HCT116 (cell line): ENCODE measurements at regions not wholly inside any gene's neighbourhood (a gene's known extent, or its start where the extent isn't known, plus 50 kb on each side); places are given as distances from the start of the nearest gene placed in this dataset.

ENCODE experiments used
- ATAC-seq: fragments of 200-7000 bp; cut with Tn5 transposase; 2 replicates; pipeline ENCODE4 v1.9.1; 2020; ENCODE audit warnings: mild to moderate bottlenecking, moderate library complexity
- BruUV-seq: library from RNA; stranded (reverse); fragments of 400-500 nt; replicated peaks from 2 replicates; lab custom pipeline; 2021; lab: Mats Ljungman, UMichigan
- CTCF ChIA-PET: fragments of 300-600 bp; sonication (Branson Sonifier 250); formaldehyde crosslinking; loops from one replicate; lab custom pipeline; 2021; ENCODE audit warnings: antibody characterized with exemption; lab: Charles Lee
- POLR2A ChIA-PET: fragments of 300-600, 350-600 bp; sonication (Branson Sonifier 250); formaldehyde crosslinking; loops from one replicate; lab custom pipeline; 2021; ENCODE audit warnings: antibody characterized with exemption; lab: Charles Lee
- RAD21 ChIA-PET, 2 experiments: fragments of 300-600 bp; sonication (Branson Sonifier 250); formaldehyde crosslinking; loops; one replicate each; lab custom pipeline; 2023; ENCODE audit warnings: low total read pairs in 2 of 2; ENCODE audit not compliant: uncharacterized antibody in 2 of 2, unreplicated experiment in 2 of 2, low non-redundant PET in 1 of 2; lab: Charles Lee
- DNase-seq: peaks from one replicate; pipeline ENCODE4 v3.0.0-alpha.2; 2010; ENCODE audit warnings: low read depth, low spot score
- H2AFZ ChIP-seq: fragments of 200-600 bp; shearing (Covaris generic), sonication (generic); 2 replicates; pipeline ENCODE4 v1.6.1; 2017; ENCODE audit warnings: low read depth, mixed run types, mixed read lengths, antibody characterized with exemption, low read length; ENCODE audit not compliant: poor library complexity, severe bottlenecking
- H3K27ac ChIP-seq: 2 replicates; pipeline ENCODE4 v1.5.1; 2012; ENCODE audit warnings: low read depth, low read length
- H3K27me3 ChIP-seq: fragments of 200-600 bp; sonication (generic); 2 replicates; pipeline ENCODE4 v1.6.1; 2016; ENCODE audit warnings: mixed run types, low read length, mixed read lengths; ENCODE audit not compliant: insufficient read depth
- H3K36me3 ChIP-seq, 2 experiments: fragments of 200-500 bp in 1 of 2; fragments of 200-600 bp in 1 of 2; sonication (Bioruptor generic) in 1 of 2; sonication (generic) in 1 of 2; 2 replicates each; pipeline versions ENCODE4 v1.5.1 to v1.6.1; 2014 to 2016; ENCODE audit warnings: low read length in 2 of 2, inconsistent platforms in 1 of 2, mixed read lengths in 1 of 2, mixed run types in 1 of 2; ENCODE audit not compliant: insufficient read depth in 2 of 2, control insufficient read depth in 1 of 2
- H3K4me1 ChIP-seq, 2 experiments: fragments of 200-600 bp in 1 of 2; sonication (generic) in 1 of 2; 2 replicates each; pipeline versions ENCODE4 v1.5.1 to v1.6.1; 2012 to 2017; ENCODE audit warnings: low read length in 2 of 2, inconsistent platforms in 1 of 2, mild to moderate bottlenecking in 1 of 2, mixed read lengths in 1 of 2, mixed run types in 1 of 2, moderate library complexity in 1 of 2; ENCODE audit not compliant: insufficient read depth in 2 of 2, control insufficient read depth in 1 of 2
- H3K4me2 ChIP-seq: fragments of 200-600 bp; sonication (generic); 2 replicates; pipeline ENCODE4 v1.6.1; 2017; ENCODE audit warnings: mixed run types, low read length, mixed read lengths
- H3K4me3 ChIP-seq, 2 experiments: fragments of 200-600 bp in 1 of 2; sonication (generic) in 1 of 2; replicated peaks in 1 of 2; 2 replicates each; pipeline ENCODE4 v1.5.1; 2011 to 2016; ENCODE audit warnings: low read length in 2 of 2, control low read depth in 1 of 2, low read depth in 1 of 2, mild to moderate bottlenecking in 1 of 2, mixed read lengths in 1 of 2, mixed run types in 1 of 2
- H3K79me2 ChIP-seq: fragments of 200-600 bp; sonication (generic); 2 replicates; pipeline ENCODE4 v1.6.1; 2017; ENCODE audit warnings: mild to moderate bottlenecking, mixed run types, low read length, moderate library complexity, mixed read lengths; ENCODE audit not compliant: insufficient read depth
- H3K9ac ChIP-seq: fragments of 200-600 bp; sonication (generic); 2 replicates; pipeline ENCODE4 v1.6.1; 2016; ENCODE audit warnings: low read length, mixed read lengths
- H3K9me2 ChIP-seq: fragments of 200-600 bp; sonication (generic), shearing (Covaris generic); 2 replicates; pipeline ENCODE4 v1.6.1; 2017; ENCODE audit warnings: mixed run types, mild to moderate bottlenecking, moderate library complexity; ENCODE audit not compliant: insufficient read depth
- H3K9me3 ChIP-seq, 2 experiments: fragments of 200-500 bp in 1 of 2; fragments of 200-600 bp in 1 of 2; sonication (Bioruptor generic) in 1 of 2; sonication (generic) in 1 of 2; 2 replicates each; pipeline ENCODE4 v1.6.1; 2014 to 2017; ENCODE audit warnings: low read length in 2 of 2, mixed read lengths in 2 of 2, inconsistent platforms in 1 of 2, low read depth in 1 of 2, mild to moderate bottlenecking in 1 of 2, mixed run types in 1 of 2, moderate library complexity in 1 of 2; ENCODE audit not compliant: control insufficient read depth in 1 of 2, insufficient read depth in 1 of 2
- H4K20me1 ChIP-seq: fragments of 200-600 bp; sonication (generic), shearing (Covaris generic); 2 replicates; pipeline ENCODE4 v1.6.1; 2017; ENCODE audit warnings: mixed run types, mild to moderate bottlenecking, moderate library complexity; ENCODE audit not compliant: insufficient read depth
- CEBPB ChIP-seq: IDR thresholded peaks from 2 replicates; pipeline ENCODE4 v1.6.1; 2012; ENCODE audit warnings: low read depth
- EGR1 ChIP-seq: IDR thresholded peaks from 2 replicates; pipeline ENCODE4 v1.6.1; 2012; ENCODE audit warnings: low read depth
- FOSL1 ChIP-seq: IDR thresholded peaks from 2 replicates; pipeline ENCODE4 v1.6.1; 2012; ENCODE audit warnings: low read depth
- JUND ChIP-seq: IDR thresholded peaks from 2 replicates; pipeline ENCODE4 v1.6.1; 2012
- POLR2AphosphoS5 ChIP-seq: IDR thresholded peaks from 2 replicates; pipeline ENCODE4 v1.6.1; 2011; ENCODE audit warnings: mild to moderate bottlenecking, low read depth, low read length, moderate library complexity
- RAD21 ChIP-seq: IDR thresholded peaks from 2 replicates; pipeline ENCODE4 v1.6.1; 2012; ENCODE audit warnings: low read depth, mild to moderate bottlenecking
- SRF ChIP-seq: IDR thresholded peaks from 2 replicates; pipeline ENCODE4 v1.6.1; 2012; ENCODE audit warnings: low read depth
- YY1 ChIP-seq: IDR thresholded peaks from 2 replicates; pipeline ENCODE4 v1.6.1; 2011; ENCODE audit warnings: low read length, low read depth, moderate library complexity, mild to moderate bottlenecking; ENCODE audit not compliant: insufficient replicate concordance; ENCODE audit errors: extremely low read depth
- intact Hi-C: fragments of 100-400 bp; cut with micrococcal nuclease; formaldehyde crosslinking; loops from 2 replicates; pipeline ENCODE4 v1.10.0; 2022
- TF ChIP-seq, protein P1 (sequence below): IDR thresholded peaks from 2 replicates; pipeline ENCODE4 v1.6.1; 2012; ENCODE audit warnings: low read depth
- TF ChIP-seq, protein P2 (sequence below): IDR thresholded peaks from 2 replicates; pipeline ENCODE4 v1.6.1; 2011; ENCODE audit warnings: mild to moderate bottlenecking, low read length, moderate library complexity; ENCODE audit not compliant: insufficient replicate concordance; ENCODE audit errors: extremely low read depth
- TF ChIP-seq, protein P3 (sequence below): IDR thresholded peaks from 2 replicates; pipeline ENCODE4 v1.6.1; 2012

DNA sequence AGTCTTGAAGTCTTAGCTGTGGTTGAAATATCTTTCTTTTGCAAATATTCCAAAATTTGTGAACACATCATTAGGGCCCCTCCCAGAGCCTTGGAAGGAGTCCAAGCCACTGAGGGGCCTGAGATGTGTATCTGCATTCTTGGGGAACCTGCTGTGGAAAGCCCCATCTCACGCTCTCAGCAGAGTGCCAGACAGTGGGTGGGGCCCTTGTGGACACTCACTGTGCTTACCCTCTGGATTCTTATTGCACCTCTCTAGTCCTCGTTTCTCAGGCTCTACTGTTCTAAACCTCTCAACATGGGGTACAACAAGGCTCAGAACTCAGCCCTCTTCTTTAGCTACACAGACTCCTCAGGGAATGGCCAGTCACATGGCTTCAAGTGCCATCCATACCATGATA, 416.2 kb upstream of the CDH4 start:
- TF ChIP-seq FOSL1, result no peak
- TF ChIP-seq, protein P1, sequence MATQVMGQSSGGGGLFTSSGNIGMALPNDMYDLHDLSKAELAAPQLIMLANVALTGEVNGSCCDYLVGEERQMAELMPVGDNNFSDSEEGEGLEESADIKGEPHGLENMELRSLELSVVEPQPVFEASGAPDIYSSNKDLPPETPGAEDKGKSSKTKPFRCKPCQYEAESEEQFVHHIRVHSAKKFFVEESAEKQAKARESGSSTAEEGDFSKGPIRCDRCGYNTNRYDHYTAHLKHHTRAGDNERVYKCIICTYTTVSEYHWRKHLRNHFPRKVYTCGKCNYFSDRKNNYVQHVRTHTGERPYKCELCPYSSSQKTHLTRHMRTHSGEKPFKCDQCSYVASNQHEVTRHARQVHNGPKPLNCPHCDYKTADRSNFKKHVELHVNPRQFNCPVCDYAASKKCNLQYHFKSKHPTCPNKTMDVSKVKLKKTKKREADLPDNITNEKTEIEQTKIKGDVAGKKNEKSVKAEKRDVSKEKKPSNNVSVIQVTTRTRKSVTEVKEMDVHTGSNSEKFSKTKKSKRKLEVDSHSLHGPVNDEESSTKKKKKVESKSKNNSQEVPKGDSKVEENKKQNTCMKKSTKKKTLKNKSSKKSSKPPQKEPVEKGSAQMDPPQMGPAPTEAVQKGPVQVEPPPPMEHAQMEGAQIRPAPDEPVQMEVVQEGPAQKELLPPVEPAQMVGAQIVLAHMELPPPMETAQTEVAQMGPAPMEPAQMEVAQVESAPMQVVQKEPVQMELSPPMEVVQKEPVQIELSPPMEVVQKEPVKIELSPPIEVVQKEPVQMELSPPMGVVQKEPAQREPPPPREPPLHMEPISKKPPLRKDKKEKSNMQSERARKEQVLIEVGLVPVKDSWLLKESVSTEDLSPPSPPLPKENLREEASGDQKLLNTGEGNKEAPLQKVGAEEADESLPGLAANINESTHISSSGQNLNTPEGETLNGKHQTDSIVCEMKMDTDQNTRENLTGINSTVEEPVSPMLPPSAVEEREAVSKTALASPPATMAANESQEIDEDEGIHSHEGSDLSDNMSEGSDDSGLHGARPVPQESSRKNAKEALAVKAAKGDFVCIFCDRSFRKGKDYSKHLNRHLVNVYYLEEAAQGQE, result no peak
- no peak for TF ChIP-seq POLR2AphosphoS5
- TF ChIP-seq RAD21, result no peak
- TF ChIP-seq, protein P2, sequence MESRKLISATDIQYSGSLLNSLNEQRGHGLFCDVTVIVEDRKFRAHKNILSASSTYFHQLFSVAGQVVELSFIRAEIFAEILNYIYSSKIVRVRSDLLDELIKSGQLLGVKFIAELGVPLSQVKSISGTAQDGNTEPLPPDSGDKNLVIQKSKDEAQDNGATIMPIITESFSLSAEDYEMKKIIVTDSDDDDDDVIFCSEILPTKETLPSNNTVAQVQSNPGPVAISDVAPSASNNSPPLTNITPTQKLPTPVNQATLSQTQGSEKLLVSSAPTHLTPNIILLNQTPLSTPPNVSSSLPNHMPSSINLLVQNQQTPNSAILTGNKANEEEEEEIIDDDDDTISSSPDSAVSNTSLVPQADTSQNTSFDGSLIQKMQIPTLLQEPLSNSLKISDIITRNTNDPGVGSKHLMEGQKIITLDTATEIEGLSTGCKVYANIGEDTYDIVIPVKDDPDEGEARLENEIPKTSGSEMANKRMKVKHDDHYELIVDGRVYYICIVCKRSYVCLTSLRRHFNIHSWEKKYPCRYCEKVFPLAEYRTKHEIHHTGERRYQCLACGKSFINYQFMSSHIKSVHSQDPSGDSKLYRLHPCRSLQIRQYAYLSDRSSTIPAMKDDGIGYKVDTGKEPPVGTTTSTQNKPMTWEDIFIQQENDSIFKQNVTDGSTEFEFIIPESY, result no peak
- TF ChIP-seq YY1, result no peak
- TF ChIP-seq, protein P3, sequence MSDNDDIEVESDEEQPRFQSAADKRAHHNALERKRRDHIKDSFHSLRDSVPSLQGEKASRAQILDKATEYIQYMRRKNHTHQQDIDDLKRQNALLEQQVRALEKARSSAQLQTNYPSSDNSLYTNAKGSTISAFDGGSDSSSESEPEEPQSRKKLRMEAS, result no peak
- no peak for TF ChIP-seq CEBPB
- no peak for TF ChIP-seq EGR1
- no peak for TF ChIP-seq JUND
- TF ChIP-seq SRF, result no peak
- TF ChIP-seq, all 23 proteins: peak for 0
- intact Hi-C loops, result no loop called here
- H3K4me3 ChIP-seq, result no peak overlapping the region
- H3K79me2 ChIP-seq, result no peaks in the 10 kb centered on the region
- no peak overlapping the region for H2AFZ ChIP-seq
- H3K4me2 ChIP-seq, result no peak overlapping the region
- DNase-seq, result no peak
- ChIA-PET POLR2A (no interaction called here), CTCF (no interaction called here), RAD21 (no interaction called here)
- no peaks in the 10 kb centered on the region for H4K20me1 ChIP-seq
- ATAC-seq, result no peak
- H3K9ac ChIP-seq, result no peak overlapping the region
- H3K27me3 ChIP-seq, result no peaks in the 10 kb centered on the region
- H3K4me1 ChIP-seq, result no peaks in the 10 kb centered on the region
- H3K9me2 ChIP-seq, result no peaks in the 10 kb centered on the region
- BruUV-seq, result no TSS peak
- no peaks in the 10 kb centered on the region for H3K36me3 ChIP-seq
- H3K27ac ChIP-seq, result no peak overlapping the region
- H3K9me3 ChIP-seq, result peaks cover 20% of the 10 kb centered on the region in 2 experiments; a peak in 2 of 4 replicates
